K562 (cell line): ENCODE measurements at regions not wholly inside any gene's neighbourhood (a gene's known extent, or its start where the extent isn't known, plus 50 kb on each side); places are given as distances from the start of the nearest gene placed in this dataset.

Source experiments
- ATF7 ChIP-seq: fragments of 450-650 bp; IDR thresholded peaks from 2 replicates; pipeline ENCODE4 v1.7.1; 2014; ENCODE audit warnings: mild to moderate bottlenecking, moderate library complexity
- KLF10 ChIP-seq: fragments of 250-450 bp; sonication (Bioruptor Pico); IDR thresholded peaks from 2 replicates; pipeline ENCODE4 v1.6.1; 2021; ENCODE audit warnings: matching md5 sums
- NFRKB ChIP-seq: fragments of 450-650 bp; IDR thresholded peaks from 2 replicates; pipeline ENCODE4 v1.6.1; 2016; ENCODE audit warnings: low read depth
- NR1H2 ChIP-seq: sonication (generic); formaldehyde crosslinking; IDR thresholded peaks from 2 replicates; pipeline ENCODE4 v1.4.0; 2020; ENCODE audit warnings: mild to moderate bottlenecking, missing genetic modification reagents
- ZNF24 ChIP-seq: fragments of 450-650 bp; IDR thresholded peaks from 2 replicates; pipeline ENCODE4 v1.6.1; 2016
- TF ChIP-seq, protein P1 (sequence below), 2 experiments: fragments of 450-650 bp in 1 of 2; sonication (generic) in 1 of 2; formaldehyde crosslinking in 1 of 2; IDR thresholded peaks; 2 replicates each; pipeline versions ENCODE4 v1.7.1 to v1.9.0; 2016 to 2022; ENCODE audit warnings: inconsistent platforms in 1 of 2, mild to moderate bottlenecking in 1 of 2, missing genetic modification reagents in 1 of 2

DNA sequence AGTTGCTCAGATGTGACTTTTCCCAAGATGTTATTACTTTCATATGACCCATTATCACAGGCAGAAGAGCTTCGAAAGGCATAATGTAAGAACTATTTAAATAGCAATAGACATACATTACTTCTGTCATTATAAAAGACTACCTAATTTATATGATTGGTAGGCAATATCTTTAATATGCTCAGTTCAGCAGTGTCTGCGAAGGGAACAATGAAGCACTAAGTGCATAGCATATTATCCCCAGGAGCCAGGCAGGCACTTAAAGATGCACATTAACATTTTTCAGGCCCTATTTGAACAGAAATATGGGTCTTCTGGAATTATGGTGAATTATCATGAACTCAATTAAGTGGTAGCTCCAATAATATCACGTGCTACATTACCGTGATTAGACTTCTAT lies 217.8 kb downstream of the EPM2A start (continued):
- TF ChIP-seq, protein P1, sequence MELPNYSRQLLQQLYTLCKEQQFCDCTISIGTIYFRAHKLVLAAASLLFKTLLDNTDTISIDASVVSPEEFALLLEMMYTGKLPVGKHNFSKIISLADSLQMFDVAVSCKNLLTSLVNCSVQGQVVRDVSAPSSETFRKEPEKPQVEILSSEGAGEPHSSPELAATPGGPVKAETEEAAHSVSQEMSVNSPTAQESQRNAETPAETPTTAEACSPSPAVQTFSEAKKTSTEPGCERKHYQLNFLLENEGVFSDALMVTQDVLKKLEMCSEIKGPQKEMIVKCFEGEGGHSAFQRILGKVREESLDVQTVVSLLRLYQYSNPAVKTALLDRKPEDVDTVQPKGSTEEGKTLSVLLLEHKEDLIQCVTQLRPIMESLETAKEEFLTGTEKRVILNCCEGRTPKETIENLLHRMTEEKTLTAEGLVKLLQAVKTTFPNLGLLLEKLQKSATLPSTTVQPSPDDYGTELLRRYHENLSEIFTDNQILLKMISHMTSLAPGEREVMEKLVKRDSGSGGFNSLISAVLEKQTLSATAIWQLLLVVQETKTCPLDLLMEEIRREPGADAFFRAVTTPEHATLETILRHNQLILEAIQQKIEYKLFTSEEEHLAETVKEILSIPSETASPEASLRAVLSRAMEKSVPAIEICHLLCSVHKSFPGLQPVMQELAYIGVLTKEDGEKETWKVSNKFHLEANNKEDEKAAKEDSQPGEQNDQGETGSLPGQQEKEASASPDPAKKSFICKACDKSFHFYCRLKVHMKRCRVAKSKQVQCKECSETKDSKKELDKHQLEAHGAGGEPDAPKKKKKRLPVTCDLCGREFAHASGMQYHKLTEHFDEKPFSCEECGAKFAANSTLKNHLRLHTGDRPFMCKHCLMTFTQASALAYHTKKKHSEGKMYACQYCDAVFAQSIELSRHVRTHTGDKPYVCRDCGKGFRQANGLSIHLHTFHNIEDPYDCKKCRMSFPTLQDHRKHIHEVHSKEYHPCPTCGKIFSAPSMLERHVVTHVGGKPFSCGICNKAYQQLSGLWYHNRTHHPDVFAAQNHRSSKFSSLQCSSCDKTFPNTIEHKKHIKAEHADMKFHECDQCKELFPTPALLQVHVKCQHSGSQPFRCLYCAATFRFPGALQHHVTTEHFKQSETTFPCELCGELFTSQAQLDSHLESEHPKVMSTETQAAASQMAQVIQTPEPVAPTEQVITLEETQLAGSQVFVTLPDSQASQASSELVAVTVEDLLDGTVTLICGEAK (IDR thresholded peaks at IDR 0.05), result no peak
- TF ChIP-seq, protein P1 (CRISPR knock-in tag; IDR thresholded peaks at IDR 0.05), result no peak
- no peak for TF ChIP-seq KLF10
- no peak for TF ChIP-seq NR1H2 (CRISPR knock-in tag)
- TF ChIP-seq ZNF24, result no peak
- TF ChIP-seq NFRKB, result no peak
- no peak for TF ChIP-seq ATF7
